ENCODE measurements at regions not wholly inside any gene's neighbourhood (a gene's known extent, or its start where the extent isn't known, plus 50 kb on each side); places are given as distances from the start of the nearest gene placed in this dataset.

- H3K9ac ChIP-seq (ENCODE audit: control insufficient read depth, extremely low read depth, insufficient read depth, low read length) = no peak overlapping the region
- dilution Hi-C loops (cut with MboI; ENCODE audit: extremely low pct_ligation_motif_present, low sequenced_read_pairs) = no loop called here
- FAIRE-seq = no peak
- H2AFZ ChIP-seq (ENCODE audit: control insufficient read depth, low read length) = no peak overlapping the region
- no peaks in the 10 kb centered on the region for H4K20me1 ChIP-seq (ENCODE audit: control insufficient read depth, extremely low read depth, insufficient read depth, low read length)
- no peaks in the 10 kb centered on the region for H3K79me2 ChIP-seq (ENCODE audit: control insufficient read depth, insufficient read depth, low read length)
- no peaks in the 10 kb centered on the region for H3K9me3 ChIP-seq (ENCODE audit: control insufficient read depth, low read depth, low read length)
- H3K27me3 ChIP-seq (ENCODE audit: control insufficient read depth, extremely low read depth, insufficient read depth, low read length) = no peaks in the 10 kb centered on the region
- H3K4me1 ChIP-seq (ENCODE audit: control insufficient read depth, extremely low read depth, insufficient read depth, low read length) = no peaks in the 10 kb centered on the region
- no peak overlapping the region for H3K27ac ChIP-seq (ENCODE audit: control insufficient read depth, insufficient read depth, low read length)
- no peak for DNase-seq (ENCODE audit: low read depth, low spot score)
- H3K36me3 ChIP-seq (ENCODE audit: control insufficient read depth in 2 of 2, extremely low read depth in 1 of 2, insufficient read depth in 2 of 2, low read length in 2 of 2) = no peaks in the 10 kb centered on the region
- H3K9me1 ChIP-seq (ENCODE audit: control insufficient read depth, extremely low read depth, insufficient read depth, low read length) = no peaks in the 10 kb centered on the region
- no peak overlapping the region for H3K4me2 ChIP-seq (ENCODE audit: control insufficient read depth, extremely low read depth, insufficient read depth, low read depth, low read length)
- H3K4me3 ChIP-seq (ENCODE audit: control insufficient read depth in 2 of 3, extremely low read depth in 1 of 3, insufficient read depth in 2 of 3, low read depth in 1 of 3, low read length in 3 of 3) = no peak overlapping the region
- TF ChIP-seq, protein P1, sequence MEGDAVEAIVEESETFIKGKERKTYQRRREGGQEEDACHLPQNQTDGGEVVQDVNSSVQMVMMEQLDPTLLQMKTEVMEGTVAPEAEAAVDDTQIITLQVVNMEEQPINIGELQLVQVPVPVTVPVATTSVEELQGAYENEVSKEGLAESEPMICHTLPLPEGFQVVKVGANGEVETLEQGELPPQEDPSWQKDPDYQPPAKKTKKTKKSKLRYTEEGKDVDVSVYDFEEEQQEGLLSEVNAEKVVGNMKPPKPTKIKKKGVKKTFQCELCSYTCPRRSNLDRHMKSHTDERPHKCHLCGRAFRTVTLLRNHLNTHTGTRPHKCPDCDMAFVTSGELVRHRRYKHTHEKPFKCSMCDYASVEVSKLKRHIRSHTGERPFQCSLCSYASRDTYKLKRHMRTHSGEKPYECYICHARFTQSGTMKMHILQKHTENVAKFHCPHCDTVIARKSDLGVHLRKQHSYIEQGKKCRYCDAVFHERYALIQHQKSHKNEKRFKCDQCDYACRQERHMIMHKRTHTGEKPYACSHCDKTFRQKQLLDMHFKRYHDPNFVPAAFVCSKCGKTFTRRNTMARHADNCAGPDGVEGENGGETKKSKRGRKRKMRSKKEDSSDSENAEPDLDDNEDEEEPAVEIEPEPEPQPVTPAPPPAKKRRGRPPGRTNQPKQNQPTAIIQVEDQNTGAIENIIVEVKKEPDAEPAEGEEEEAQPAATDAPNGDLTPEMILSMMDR (optimal IDR thresholded peaks at IDR 0.05 in 1 of 3, IDR thresholded peaks at IDR 0.05 in 1 of 3, conservative IDR thresholded peaks at IDR 0.05 in 1 of 3; ENCODE audit: extremely low read depth in 1 of 3, insufficient read depth in 2 of 3, low read length in 3 of 3) = no peak
- TF ChIP-seq EZH2 (IDR thresholded peaks at IDR 0.05; ENCODE audit: low read length) = no peak
These were observed 410.0 kb upstream of the CD180 start for GRCh38 chr5:67606586-67606947.

- Histone ChIP-seq H3K4me3 (ENCODE audit: control insufficient read depth in 2 of 3, extremely low read depth in 1 of 3, insufficient read depth in 2 of 3, low read depth in 1 of 3, low read length in 3 of 3) (no peak overlapping the region), H3K79me2 (ENCODE audit: control insufficient read depth, insufficient read depth, low read length) (no peaks in the 10 kb centered on the region), H3K9me3 (ENCODE audit: control insufficient read depth, low read depth, low read length) (no peaks in the 10 kb centered on the region), H3K9me1 (ENCODE audit: control insufficient read depth, extremely low read depth, insufficient read depth, low read length) (no peaks in the 10 kb centered on the region), H3K9ac (ENCODE audit: control insufficient read depth, extremely low read depth, insufficient read depth, low read length) (no peak overlapping the region), H3K27ac (ENCODE audit: control insufficient read depth, insufficient read depth, low read length) (no peak overlapping the region), H2AFZ (ENCODE audit: control insufficient read depth, low read length) (no peak overlapping the region), H4K20me1 (ENCODE audit: control insufficient read depth, extremely low read depth, insufficient read depth, low read length) (no peaks in the 10 kb centered on the region), H3K27me3 (ENCODE audit: control insufficient read depth, extremely low read depth, insufficient read depth, low read length) (no peaks in the 10 kb centered on the region), H3K36me3 (ENCODE audit: control insufficient read depth in 2 of 2, extremely low read depth in 1 of 2, insufficient read depth in 2 of 2, low read length in 2 of 2) (no peaks in the 10 kb centered on the region), H3K4me1 (ENCODE audit: control insufficient read depth, extremely low read depth, insufficient read depth, low read length) (no peaks in the 10 kb centered on the region), H3K4me2 (ENCODE audit: control insufficient read depth, extremely low read depth, insufficient read depth, low read depth, low read length) (no peak overlapping the region)
- FAIRE-seq (no peak), DNase-seq (ENCODE audit: low read depth, low spot score) (no peak)
- TF ChIP-seq EZH2 (IDR thresholded peaks at IDR 0.05; ENCODE audit: low read length) = no peak
- TF ChIP-seq, protein P1 (optimal IDR thresholded peaks at IDR 0.05 in 1 of 3, IDR thresholded peaks at IDR 0.05 in 1 of 3, conservative IDR thresholded peaks at IDR 0.05 in 1 of 3; ENCODE audit: extremely low read depth in 1 of 3, insufficient read depth in 2 of 3, low read length in 3 of 3) = no peak
- dilution Hi-C loops (cut with MboI; ENCODE audit: extremely low pct_ligation_motif_present, low sequenced_read_pairs) = no loop called here
These were observed 409.4 kb upstream of the CD180 start for GRCh38 chr5:67605730-67606585.
